HG02588 (cell line): ENCODE measurements at regions not wholly inside any gene's neighbourhood (a gene's known extent, or its start where the extent isn't known, plus 50 kb on each side); places are given as distances from the start of the nearest gene placed in this dataset.
"Not testable (repeated sequence)": the region's sequence is repeated elsewhere in the genome, so short reads cannot be mapped to it uniquely, and the experiment has no call there.

Source experiments
- ATAC-seq: cut with Tn5 transposase; IDR thresholded peaks from one replicate; pipeline ENCODE4 v1.9.1; 2021; ENCODE audit warnings: mild to moderate bottlenecking, moderate library complexity; ENCODE audit not compliant: unreplicated experiment

- ATAC-seq = no peak
These were observed 245.0 kb upstream of the MGAT5 start for GRCh38 chr2:134008837-134009236.

- no peak for ATAC-seq
These were observed 244.4 kb upstream of the MGAT5 start for GRCh38 chr2:134009440-134009839.

DNA sequence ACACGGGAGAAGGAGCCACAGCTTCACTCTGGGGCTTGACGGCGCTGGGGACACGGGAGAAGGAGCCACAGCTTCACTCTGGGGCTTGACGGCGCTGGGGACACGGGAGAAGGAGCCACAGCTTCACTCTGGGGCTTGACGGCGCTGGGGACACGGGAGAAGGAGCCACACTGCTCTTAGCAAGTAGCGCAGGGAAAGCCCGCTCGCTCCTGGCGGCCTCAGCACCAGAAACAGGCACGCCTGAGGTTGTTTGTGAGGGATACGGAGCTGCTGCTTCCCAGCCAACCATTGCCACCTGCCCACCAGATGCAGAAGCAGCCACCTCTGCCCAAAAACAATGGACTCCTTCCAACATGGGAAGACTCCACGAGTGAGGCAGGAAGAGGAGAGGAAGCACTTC lies 244.0 kb upstream of the MGAT5 start:
- ATAC-seq = not testable (repeated sequence)

- no peak for ATAC-seq
These were observed 241.8 kb upstream of the MGAT5 start for GRCh38 chr2:134011936-134012586.

DNA sequence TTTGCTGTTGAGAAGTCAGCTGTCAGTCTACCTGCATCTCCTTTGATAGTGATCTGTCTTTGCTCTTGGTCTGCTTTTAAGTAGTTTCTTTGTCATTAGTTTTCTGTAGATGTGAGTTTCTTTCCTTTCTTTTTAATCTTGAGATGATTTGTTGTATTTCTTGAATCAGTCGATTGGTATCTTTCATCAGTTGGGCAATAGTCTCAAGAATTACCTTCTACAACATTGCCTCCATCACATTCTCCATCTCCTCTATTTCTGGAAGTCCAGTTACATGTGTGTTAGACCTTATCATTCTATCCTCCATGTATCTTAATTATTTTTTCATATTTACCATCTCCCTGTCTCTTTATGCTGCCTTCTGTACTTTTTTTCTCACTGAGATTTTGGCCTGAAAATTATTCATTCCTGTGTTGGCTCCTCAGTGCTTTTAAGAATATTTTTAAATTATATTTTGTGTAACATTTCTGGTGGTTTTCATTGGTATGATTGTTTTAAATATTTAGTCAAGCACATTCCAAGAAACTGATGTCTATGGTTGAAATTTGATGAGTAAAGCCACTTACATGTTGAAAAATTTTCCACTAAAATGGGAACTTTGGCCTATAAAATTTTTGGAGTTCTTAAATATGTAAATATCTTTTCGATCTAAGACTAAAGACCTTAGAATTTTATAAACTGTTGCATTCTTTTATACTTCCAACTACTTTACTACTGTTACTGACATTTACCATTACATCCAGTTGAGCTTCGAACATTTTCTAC lies 239.5 kb upstream of the MGAT5 start:
- no peak for ATAC-seq

DNA sequence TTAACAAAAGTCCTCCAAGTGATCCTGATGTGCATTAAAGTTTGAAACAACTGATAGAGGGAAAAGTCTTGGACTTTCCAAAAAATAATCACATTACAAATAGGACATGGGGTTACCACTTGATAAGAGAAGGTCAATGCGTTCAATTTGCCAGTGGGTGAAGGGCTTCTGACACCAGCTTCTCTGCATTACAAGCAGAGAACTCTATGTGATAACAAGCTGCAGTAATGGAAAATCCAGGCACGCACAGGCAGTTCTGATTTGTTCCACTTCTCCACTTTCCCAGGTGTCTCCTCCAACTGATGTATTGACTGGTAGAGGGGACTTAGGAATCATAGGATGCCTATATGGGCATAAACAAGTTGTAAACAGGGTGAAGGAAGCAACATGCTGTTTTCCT lies 234.0 kb upstream of the MGAT5 start:
- no peak for ATAC-seq

DNA sequence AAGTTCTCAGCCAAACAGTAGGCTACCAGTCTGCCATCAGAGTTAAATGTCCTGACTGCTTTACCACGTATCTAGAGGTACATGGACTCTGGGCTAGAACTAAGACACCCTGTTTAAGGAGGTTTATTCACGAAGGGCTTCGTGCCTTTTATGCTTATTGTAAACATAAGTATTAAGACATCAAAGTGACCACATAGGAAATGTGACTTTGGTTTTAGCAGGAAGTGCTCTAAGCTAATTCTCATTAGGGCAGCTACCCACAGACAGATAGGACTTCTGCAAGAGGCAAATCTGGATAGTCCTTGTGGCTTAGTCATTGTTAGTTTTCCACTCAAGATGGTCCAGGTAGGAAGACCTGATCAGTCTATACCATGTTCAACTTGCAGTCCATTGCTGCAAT lies 233.3 kb upstream of the MGAT5 start:
- no peak for ATAC-seq

DNA sequence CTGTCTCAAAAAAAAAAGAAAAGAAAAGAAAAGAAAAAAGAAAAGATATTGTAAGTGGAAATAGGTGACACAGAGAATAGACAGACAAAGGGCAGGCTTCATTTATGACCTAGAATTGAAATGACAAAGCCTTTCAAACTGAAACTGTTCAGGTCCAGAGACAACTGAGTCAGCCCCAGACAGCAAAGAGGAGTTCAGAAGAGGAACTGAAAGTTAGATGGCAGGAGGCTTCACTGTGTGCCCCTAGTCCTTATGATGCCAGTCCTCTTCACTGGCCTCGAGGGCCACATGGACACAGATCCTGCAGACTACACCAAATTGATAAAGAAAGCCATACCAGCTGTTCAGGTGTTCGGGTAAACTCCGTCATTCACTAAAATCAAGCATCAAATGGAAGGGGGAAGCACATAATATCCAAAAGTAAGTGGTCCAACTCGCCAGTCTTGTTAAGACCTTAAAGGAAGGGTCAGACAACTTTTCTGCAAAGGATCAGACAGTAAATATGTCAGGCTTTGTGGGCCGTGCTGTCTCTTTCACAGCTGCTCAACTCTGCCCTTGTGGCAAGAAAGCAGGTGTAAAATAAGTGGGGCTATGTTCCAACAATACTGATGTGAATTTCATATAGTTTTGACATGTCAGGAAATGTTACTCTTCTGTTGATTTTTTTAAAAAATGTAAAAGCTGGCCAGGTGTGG lies 231.9 kb upstream of the MGAT5 start:
- peak; percentile 98 for ATAC-seq

DNA sequence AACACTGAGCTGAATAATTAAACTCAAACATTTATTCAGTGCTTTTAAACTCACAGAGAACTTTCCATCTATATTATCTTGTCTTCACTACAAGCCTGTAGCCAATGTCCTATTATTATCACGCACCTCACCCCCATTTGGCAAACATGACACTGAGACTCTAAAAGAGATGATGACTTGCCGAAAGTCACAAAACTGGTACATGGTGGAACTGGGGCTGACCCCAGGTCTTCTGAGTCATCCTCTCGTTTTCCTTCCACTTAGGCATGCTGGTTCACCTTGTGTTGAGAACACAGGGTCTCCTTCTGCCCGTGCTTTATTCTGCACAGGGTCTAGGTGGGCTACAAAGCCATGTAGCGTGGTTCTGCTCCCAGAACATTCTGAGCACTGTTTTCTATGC lies 230.0 kb upstream of the MGAT5 start:
- no peak for ATAC-seq

DNA sequence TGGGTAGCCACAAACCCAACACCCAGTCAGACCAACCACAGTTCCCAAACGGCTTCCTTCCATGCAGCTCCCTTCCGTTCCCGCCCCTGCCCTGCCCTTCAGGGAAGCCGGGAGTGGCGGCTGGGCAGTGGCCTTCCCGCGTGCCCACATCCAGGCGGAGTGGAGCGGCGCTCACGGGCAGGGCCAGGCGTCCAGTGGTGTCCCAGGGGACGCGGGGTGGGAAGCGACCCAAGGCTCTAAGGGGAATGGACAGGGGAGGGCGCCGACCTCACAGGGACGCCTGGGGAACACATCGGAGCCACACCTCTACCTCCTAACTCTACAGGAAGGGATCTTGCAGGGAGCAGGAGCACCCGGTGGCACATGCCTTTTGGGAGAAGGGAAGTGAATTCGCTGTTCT lies 225.9 kb upstream of the MGAT5 start:
- ATAC-seq = no peak

GRCh38 chr2:134029418-134029817 lies 224.5 kb upstream of the MGAT5 start:
- no peak for ATAC-seq

GRCh38 chr2:134031539-134031938 lies 222.3 kb upstream of the MGAT5 start:
- ATAC-seq = no peak

- no peak for ATAC-seq
These were observed 218.1 kb upstream of the MGAT5 start for GRCh38 chr2:134035605-134036370.

DNA sequence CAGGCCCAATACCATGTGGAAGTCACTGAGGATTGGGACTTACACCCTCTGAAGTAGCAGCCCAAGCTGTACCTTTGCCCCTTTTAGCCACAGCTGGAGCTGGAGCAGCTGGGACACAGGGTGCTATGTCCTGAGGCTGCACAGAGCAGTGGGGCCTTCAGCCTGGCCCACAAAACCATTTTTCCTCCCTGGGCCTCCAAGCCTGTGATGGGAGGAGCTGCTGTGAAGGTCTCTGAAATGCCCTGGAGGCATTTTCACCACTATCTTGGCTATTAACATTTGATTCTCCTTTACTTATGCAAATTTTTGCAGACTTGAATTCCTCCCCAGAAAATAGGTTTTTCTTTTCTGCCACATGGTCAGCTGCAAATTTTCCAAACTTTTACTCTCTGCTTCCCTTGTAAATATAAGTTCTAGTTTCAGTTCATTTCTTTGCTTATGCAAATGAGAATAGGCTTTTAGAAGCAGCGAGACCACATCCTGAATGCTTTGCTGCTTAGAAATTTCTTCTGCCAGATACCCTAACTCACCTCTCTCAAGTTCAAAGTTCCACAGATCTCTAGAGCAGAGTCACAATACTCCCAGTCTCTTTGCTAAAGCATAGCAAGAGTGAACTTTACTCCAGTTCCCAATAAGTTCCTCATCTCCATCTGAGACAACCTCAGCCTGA lies 213.8 kb upstream of the MGAT5 start:
- ATAC-seq = peak; percentile 61

- not testable (repeated sequence) for ATAC-seq
These were observed 213.2 kb upstream of the MGAT5 start for GRCh38 chr2:134040626-134041172.

- ATAC-seq = no peak
These were observed 212.0 kb upstream of the MGAT5 start for GRCh38 chr2:134041877-134042276.

GRCh38 chr2:134043028-134043427 lies 210.8 kb upstream of the MGAT5 start:
- ATAC-seq = not testable (repeated sequence)

DNA sequence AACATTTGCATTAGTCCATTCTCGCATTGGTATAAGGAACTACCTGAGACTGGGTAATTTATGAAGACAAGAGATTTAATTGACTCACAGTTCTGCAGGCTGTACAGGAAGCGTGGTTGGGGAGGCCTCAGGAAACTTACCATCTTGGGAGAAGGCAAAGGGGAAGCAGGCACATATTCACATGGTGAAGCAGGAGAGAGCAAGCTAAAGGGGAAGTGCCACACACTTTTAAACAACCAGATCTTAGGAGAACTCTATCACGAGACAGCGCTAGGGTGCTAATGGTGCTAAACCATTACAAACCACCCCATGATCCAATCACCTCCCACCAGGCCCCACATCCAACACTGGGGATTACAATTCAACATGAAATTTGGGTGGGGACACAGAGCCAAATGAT lies 201.7 kb upstream of the MGAT5 start:
- ATAC-seq = no peak

DNA sequence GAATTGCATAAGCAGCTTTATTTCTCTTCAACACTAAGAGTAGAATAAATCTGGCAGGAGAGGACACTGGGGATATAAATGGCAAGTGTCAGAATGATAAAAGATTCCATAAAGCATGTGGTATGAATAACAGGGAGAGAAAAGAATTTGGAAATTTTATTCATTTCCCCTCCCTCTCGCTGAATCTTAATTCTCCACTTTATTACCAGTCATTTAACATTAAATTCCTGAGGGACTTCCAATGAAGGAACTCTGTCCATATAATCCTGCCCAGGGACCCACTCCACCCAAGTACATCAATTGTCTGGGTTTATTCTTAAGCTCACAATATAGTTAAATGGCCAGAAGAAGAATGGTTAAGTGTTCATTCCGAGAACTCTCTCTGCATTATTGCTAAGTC lies 197.7 kb upstream of the MGAT5 start:
- ATAC-seq = no peak

DNA sequence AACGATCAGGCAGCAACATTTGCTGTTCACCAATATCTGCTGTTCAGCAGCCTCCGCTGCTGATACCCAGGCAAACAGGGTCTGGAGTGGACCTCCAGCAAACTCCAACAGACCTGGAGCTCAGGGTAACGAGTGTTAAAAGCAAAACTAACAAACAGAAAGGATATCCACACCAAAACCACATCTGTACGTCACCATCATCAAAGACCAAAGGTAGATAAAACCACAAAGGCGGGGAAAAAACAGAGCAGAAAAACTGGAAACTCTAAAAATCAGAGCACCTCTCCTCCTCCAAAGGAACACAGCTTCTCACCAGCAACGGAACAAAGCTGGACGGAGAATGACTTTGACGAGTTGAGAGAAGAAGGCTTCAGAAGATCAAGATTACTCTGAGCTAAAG lies 192.8 kb upstream of the MGAT5 start:
- ATAC-seq = not testable (repeated sequence)
